Stimulated activated naive CD4-positive, alpha-beta T cell (primary cell): ENCODE measurements at regions not wholly inside any gene's neighbourhood (a gene's known extent, or its start where the extent isn't known, plus 50 kb on each side); places are given as distances from the start of the nearest gene placed in this dataset.

Experiments used
- DNase-seq, 6 experiments: peaks; one replicate each; lab custom pipeline; 2025; lab: John Stamatoyannopoulos, UW

GRCh38 chr3:99439892-99440291 is 198.5 kb upstream of the COL8A1 start:
- DNase-seq = no peak

GRCh38 chr3:99434190-99434589 is 204.2 kb upstream of the COL8A1 start:
- no peak for DNase-seq

DNA sequence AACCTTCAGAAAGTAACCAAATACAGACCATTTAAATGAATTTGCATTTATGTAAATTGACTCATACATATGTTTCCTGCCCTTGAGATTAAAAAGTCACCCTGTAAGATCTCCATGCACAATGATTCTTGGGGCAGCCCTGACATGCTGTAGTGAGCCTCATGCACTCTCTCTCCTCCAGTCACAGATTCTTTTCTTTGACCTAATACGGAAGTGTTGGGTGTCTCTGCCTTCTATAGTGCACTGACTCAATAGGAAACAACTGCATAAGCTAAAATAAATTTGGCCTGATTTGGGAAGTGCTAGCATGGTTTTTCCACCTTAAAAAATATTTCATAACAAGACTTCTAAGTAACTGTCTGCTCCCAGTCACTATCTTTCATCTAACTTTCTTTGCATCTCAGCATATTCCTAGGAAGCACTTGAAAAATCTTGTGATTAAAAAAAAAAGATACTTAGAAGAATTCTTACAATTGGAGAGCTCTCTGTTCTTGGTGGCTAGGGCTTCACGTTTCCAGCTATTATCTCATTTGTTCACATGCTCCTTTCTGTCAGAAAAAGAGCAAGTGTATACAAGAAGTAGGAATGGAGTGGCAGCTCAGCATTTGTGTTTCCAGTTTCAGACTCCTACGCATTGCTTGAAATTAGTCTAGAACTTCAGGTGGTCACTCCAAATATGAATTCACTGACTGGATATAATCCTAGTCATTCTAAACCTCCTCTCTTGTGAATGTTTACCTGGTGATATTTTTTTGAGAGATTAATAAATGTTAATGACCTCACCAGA is 207.9 kb upstream of the COL8A1 start:
- no peak for DNase-seq

- DNase-seq = no peak
Observed at GRCh38 chr3:99429502-99429901, 208.9 kb upstream of the COL8A1 start.

DNA sequence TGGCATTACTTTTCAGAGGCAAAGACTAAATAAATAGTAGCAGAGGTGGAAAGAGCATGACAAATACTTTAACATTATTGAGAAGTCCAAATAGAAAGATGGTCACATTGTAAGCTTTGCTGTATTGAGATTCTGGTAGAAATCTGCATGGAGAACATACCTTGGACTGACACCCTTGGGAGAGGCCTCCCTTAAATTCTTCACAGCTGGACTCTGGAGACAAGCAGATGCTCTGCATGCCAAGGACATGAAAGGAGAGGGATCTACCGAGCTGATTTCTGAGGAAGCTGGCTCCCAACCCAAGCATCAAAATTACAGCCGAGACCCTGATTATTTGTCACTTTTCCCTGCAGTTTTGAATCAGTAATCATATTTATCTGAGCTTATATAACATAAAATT is 212.5 kb upstream of the COL8A1 start:
- DNase-seq = no peak

- no peak for DNase-seq
Observed at GRCh38 chr3:99419116-99419515, 219.3 kb upstream of the COL8A1 start.

- DNase-seq = no peak
Observed at GRCh38 chr3:99418709-99419108, 219.7 kb upstream of the COL8A1 start.

- DNase-seq = no peak
Observed at GRCh38 chr3:99418209-99418635, 220.2 kb upstream of the COL8A1 start.

DNA sequence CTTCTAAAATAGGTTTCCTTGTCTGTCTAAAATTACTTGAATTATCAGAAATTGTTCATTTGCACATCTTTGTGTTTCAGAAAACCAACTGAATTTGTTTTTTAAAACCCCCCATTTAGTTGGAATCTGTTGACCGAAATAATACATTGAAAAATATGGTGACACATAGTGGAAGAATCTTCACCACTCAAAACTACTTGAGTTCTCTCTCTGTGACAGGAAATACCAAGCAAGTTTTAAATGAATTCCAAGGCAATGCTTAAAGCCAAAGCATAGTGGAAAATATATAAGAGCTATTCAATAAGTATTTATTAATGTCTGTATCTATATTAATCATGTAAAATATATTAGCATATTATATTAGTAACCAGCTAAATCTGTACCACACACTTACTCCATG is 224.9 kb upstream of the COL8A1 start:
- no peak for DNase-seq

GRCh38 chr3:99410789-99411311 is 227.5 kb upstream of the COL8A1 start:
- DNase-seq = no peak

- no peak for DNase-seq
Observed at GRCh38 chr3:99409961-99410360, 228.4 kb upstream of the COL8A1 start.

DNA sequence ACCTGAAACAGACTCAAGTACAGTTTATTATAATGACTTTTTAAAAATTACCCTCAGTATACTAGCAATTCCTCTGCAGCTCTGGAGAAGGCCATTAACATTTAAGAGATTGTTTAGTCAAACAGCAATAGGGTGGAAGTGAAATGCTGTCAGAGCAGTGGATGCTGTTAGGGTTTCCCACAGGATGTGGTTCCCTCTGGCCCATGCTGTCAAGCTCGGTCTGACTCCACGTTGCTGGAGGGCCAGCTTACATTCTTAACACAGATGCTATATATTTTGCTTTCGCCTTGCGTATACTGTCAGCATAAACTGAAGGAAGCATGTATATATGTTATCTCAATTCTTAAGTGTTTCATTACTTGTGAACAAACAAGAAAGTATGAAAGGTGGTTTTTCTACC is 231.1 kb upstream of the COL8A1 start:
- DNase-seq = no peak

- no peak for DNase-seq
Observed at GRCh38 chr3:99402755-99403154, 235.6 kb upstream of the COL8A1 start.

- DNase-seq = no peak
Observed at GRCh38 chr3:99400352-99400751, 238.0 kb upstream of the COL8A1 start.

DNA sequence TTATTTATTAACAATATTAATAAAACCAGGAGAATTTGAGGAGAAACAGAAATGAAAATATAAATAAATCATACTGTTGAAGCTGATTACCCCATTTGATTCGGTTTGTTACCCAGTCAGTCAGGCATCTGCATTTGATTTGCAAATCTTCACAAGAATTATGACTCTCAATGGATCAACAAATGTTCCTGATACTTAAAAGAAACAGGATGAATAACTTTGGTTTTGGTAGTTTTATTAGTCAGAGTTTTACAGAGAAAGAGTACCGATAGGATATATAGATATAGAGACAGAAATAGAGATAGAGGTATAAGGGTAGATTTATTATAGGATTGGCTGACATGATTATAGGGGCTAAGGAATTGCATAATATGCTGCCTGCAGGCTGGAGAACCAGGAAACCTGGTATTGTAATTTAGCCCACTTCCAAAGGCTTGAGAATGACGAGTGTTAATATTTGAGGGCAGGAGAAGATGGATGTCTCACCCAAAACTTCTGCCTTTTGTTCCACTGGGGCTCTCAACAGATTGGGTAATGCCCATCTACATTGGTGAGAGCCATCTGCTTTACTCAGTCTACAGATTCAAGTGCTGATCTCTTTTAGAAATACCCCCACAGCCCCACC is 241.6 kb upstream of the COL8A1 start:
- DNase-seq = no peak

DNA sequence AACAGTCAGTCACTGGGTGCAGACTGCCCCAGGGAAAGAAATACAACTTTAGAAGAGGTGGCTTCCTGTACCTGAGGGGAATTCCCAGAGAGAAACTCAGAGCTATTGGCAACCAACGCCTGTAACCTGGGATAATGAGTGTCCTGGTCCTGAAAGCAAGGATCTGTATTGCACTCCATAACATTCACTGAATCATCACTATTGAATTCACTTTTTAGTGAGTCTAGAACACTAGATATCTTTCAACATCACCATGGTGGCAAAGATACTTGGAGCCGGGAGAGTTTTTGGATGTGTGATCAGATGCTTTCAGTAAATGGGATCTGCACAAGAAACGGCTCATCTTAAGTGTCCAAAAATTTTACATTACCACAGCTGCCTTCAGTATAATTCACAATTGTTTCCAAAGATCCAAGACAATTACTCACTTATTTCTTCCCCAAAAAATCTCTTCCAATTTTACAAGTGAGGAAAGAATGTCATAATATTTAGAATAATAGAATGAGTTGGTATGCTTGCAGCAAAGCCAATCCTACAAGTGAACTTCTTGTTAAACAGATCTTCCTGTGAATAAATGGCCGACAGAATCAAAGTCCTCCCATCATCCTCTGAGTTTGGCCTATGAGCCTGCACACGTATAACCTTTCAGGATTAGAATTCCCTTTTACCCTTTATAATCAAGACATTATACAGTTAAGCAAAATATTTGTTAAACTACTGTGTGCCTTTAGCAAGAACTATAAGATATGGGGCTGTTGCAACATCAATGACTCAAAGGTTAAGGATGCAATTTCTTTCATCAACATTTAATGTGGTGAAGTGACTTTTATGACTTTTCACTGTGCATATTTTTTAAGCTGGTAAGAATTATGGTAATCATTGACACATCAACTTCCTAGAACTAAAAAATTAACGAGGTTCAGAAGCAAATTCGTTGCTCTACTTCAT is 243.3 kb upstream of the COL8A1 start:
- DNase-seq = no peak

GRCh38 chr3:99393961-99394360 is 244.4 kb upstream of the COL8A1 start:
- no peak for DNase-seq

GRCh38 chr3:99388780-99389179 is 249.6 kb upstream of the COL8A1 start:
- no peak for DNase-seq

- no peak for DNase-seq
Observed at GRCh38 chr3:99384596-99384995, 253.8 kb upstream of the COL8A1 start.

DNA sequence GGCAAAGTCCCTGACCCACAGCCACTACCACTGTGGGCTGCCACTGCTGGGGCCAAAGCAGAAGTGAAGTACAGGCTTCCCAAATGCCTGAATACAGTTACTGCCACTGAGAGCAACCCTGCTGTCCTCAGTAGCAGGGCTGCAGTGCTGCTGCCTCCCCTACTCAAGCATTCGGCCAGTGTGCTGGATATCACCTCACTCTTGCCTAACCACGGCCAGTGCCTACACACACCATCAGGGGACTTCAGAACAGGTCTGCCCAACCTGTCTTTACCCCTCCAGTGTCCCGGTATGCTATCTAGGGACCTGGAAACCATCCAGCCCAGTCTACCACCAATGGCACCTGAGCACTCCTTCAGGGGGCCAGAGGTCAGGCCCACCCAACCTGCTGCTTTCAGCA is 261.5 kb upstream of the COL8A1 start:
- no peak for DNase-seq

GRCh38 chr3:99373846-99374210 is 264.6 kb upstream of the COL8A1 start:
- DNase-seq = no peak

DNA sequence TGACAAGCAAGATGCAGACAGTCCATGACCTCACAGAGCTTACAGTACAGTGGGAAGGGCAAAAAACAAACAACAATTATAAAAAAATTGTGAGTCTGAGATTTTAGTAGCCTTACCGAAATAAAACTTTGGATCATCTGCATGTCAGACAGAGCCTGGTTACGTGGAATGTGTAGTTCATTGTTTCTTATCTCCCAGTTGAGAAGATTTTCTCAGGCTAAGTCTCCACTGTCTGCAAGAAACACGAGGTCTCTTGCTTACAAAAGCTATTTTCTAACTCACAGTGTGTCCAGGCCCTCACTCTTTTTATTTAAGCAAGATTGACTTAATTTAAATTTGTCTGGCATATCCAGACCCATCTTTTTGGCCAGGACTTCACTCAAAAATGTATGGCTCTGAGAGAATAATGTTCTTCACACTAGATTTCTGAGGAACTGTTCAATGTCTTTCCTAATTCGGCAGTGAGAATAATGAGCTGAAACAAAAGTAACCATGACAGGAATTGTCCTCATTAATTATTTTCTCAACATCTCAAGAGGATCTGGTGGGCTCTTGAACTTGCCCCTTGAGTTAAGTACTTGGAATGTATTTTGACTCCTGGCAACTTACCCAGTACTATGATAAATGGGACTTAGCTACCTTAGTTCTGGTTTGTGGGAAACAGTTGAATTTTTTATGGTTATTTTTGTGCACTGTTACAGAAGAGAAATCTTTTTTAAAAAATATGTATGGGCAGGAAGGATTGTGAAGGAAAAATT is 265.1 kb upstream of the COL8A1 start:
- DNase-seq = no peak
